Esophagus squamous epithelium (tissue), 5 donors: ENCODE measurements at regions not wholly inside any gene's neighbourhood (a gene's known extent, or its start where the extent isn't known, plus 50 kb on each side); places are given as distances from the start of the nearest gene placed in this dataset.
A peak's percentile ranks its signal among the peaks of the same experiment; 100 is the strongest.

Source experiments
- DNase-seq: peaks from one replicate; lab custom pipeline; 2025; lab: John Stamatoyannopoulos, UW
- H3K27ac ChIP-seq, 4 donors: fragments of 200-600 bp; sonication (generic); one replicate each; pipeline ENCODE4 v1.5.1; 2016 to 2019; ENCODE audit warnings: mild to moderate bottlenecking in 1 of 4
- H3K27me3 ChIP-seq, 4 donors: fragments of 200-600 bp; sonication (generic); 1 replicate in 3 of 4; 2 replicates in 1 of 4; pipeline versions ENCODE4 v1.5.1 to v1.6.0; 2017 to 2021; ENCODE audit warnings: antibody characterized with exemption in 1 of 4
- H3K36me3 ChIP-seq, 3 donors: fragments of 200-600 bp; sonication (generic); one replicate each; pipeline ENCODE4 v1.5.1; 2016 to 2019
- H3K4me1 ChIP-seq, 3 donors: fragments of 200-600 bp; sonication (generic); one replicate each; pipeline ENCODE4 v1.5.1; 2017 to 2019
- H3K4me3 ChIP-seq, 4 donors: fragments of 200-600 bp; sonication (generic); 1 replicate in 3 of 4; 2 replicates in 1 of 4; pipeline ENCODE4 v1.5.1; 2016 to 2019; ENCODE audit warnings: mild to moderate bottlenecking in 2 of 4, moderate library complexity in 1 of 4
- H3K9me3 ChIP-seq, 3 donors: fragments of 200-600 bp; sonication (generic); one replicate each; pipeline ENCODE4 v1.5.1; 2016 to 2019
- CTCF ChIP-seq, 6 experiments: fragments of 450-650 bp in 4 of 6; fragments of 200-600 bp in 2 of 6; sonication (generic) in 2 of 6; IDR thresholded peaks; one replicate each; pipeline ENCODE4 v1.5.1; 2016 to 2019; ENCODE audit warnings: antibody characterized with exemption in 6 of 6, mild to moderate bottlenecking in 4 of 6, moderate library complexity in 4 of 6
- POLR2A ChIP-seq, 4 donors: fragments of 450-650 bp; IDR thresholded peaks; one replicate each; pipeline ENCODE4 v1.6.1; 2017; ENCODE audit warnings: antibody characterized with exemption in 4 of 4, mild to moderate bottlenecking in 4 of 4, moderate library complexity in 3 of 4
- WGBS, 2 donors: methylation state at CpG; one replicate each; pipeline ENCODE4 v1.1.5; 2018; 5-methylcytosine and 5-hydroxymethylcytosine counted together
- intact Hi-C: fragments of 100-400 bp; cut with DNase I; formaldehyde crosslinking; loops from one replicate; pipeline ENCODE4 v1.15.0; 2022
- donor health status: DM: yes; HTN: yes; CAD: no.

- no peak for TF ChIP-seq CTCF (IDR thresholded peaks at IDR 0.05)
- no peak for TF ChIP-seq POLR2A (IDR thresholded peaks at IDR 0.05)
- DNase-seq: no peak
- H3K9me3 ChIP-seq: no peaks in the 10 kb centered on the region
These were observed 178.0 kb upstream of the TMCO5A start for GRCh38 chr15:37756407-37756806.

GRCh38 chr15:37758412-37758811 is 176.0 kb upstream of the TMCO5A start:
- H3K36me3 ChIP-seq: no peaks in the 10 kb centered on the region
- WGBS, 2 donors: 67 to 71% methylated on average over 1 of the region's 1 CpG
- H3K27me3 ChIP-seq: no peaks in the 10 kb centered on the region
- no peak overlapping the region for H3K27ac ChIP-seq
- H3K4me3 ChIP-seq: no peak overlapping the region
- intact Hi-C loops: no loop called here
- no peak for TF ChIP-seq CTCF (IDR thresholded peaks at IDR 0.05)
- no peak for TF ChIP-seq POLR2A (IDR thresholded peaks at IDR 0.05)
- H3K9me3 ChIP-seq: no peaks in the 10 kb centered on the region
- no peaks in the 10 kb centered on the region for H3K4me1 ChIP-seq
- no peak for DNase-seq

More at GRCh38 chr15:37756407-37756806, 178.0 kb upstream of the TMCO5A start:
- Histone ChIP-seq H3K4me1 (no peaks in the 10 kb centered on the region), H3K27ac (no peak overlapping the region), H3K27me3 (no peaks in the 10 kb centered on the region), H3K36me3 (no peaks in the 10 kb centered on the region), H3K4me3 (no peak overlapping the region)
- intact Hi-C loops: no loop called here

- no peaks in the 10 kb centered on the region for H3K4me1 ChIP-seq
- no peak for DNase-seq
- no peaks in the 10 kb centered on the region for H3K9me3 ChIP-seq
- no peaks in the 10 kb centered on the region for H3K27me3 ChIP-seq
- 38 to 40% methylated on average over 3 of the region's 3 CpGs for WGBS, 2 donors
- TF ChIP-seq POLR2A (IDR thresholded peaks at IDR 0.05) (no peak), CTCF (IDR thresholded peaks at IDR 0.05) (peak; percentile 23 to 54 (median 30))
- intact Hi-C loops: no loop called here
- no peak overlapping the region for H3K4me3 ChIP-seq
- H3K27ac ChIP-seq: no peak overlapping the region
- no peaks in the 10 kb centered on the region for H3K36me3 ChIP-seq
These were observed 169.7 kb upstream of the TMCO5A start for GRCh38 chr15:37764733-37765191.

- 41 to 52% methylated on average over 8 of the region's 8 CpGs for WGBS, 2 donors
- no peak for DNase-seq
- Histone ChIP-seq H3K9me3 (no peaks in the 10 kb centered on the region), H3K27me3 (no peaks in the 10 kb centered on the region), H3K4me3 (no peak overlapping the region), H3K36me3 (no peaks in the 10 kb centered on the region), H3K4me1 (no peaks in the 10 kb centered on the region), H3K27ac (no peak overlapping the region)
- intact Hi-C loops: no loop called here
- no peak for TF ChIP-seq POLR2A (IDR thresholded peaks at IDR 0.05)
- TF ChIP-seq CTCF (IDR thresholded peaks at IDR 0.05): no peak
These were observed 168.7 kb upstream of the TMCO5A start for GRCh38 chr15:37765786-37766185.

GRCh38 chr15:37767841-37768455 is 166.5 kb upstream of the TMCO5A start:
- DNase-seq: no peak
- Histone ChIP-seq H3K36me3 (no peaks in the 10 kb centered on the region), H3K9me3 (no peaks in the 10 kb centered on the region), H3K4me1 (no peaks in the 10 kb centered on the region), H3K27ac (no peak overlapping the region), H3K27me3 (no peaks in the 10 kb centered on the region), H3K4me3 (no peak overlapping the region)
- WGBS, 2 donors: 73 to 77% methylated on average over 10 of the region's 10 CpGs
- TF ChIP-seq CTCF (IDR thresholded peaks at IDR 0.05): no peak
- no peak for TF ChIP-seq POLR2A (IDR thresholded peaks at IDR 0.05)
- intact Hi-C loops: no loop called here
